ENCODE measurements at regions not wholly inside any gene's neighbourhood (a gene's known extent, or its start where the extent isn't known, plus 50 kb on each side); places are given as distances from the start of the nearest gene placed in this dataset.

- no peak for TF ChIP-seq EZH2 (IDR thresholded peaks at IDR 0.05; ENCODE audit: borderline replicate concordance, low read length)
- TF ChIP-seq, protein P1, sequence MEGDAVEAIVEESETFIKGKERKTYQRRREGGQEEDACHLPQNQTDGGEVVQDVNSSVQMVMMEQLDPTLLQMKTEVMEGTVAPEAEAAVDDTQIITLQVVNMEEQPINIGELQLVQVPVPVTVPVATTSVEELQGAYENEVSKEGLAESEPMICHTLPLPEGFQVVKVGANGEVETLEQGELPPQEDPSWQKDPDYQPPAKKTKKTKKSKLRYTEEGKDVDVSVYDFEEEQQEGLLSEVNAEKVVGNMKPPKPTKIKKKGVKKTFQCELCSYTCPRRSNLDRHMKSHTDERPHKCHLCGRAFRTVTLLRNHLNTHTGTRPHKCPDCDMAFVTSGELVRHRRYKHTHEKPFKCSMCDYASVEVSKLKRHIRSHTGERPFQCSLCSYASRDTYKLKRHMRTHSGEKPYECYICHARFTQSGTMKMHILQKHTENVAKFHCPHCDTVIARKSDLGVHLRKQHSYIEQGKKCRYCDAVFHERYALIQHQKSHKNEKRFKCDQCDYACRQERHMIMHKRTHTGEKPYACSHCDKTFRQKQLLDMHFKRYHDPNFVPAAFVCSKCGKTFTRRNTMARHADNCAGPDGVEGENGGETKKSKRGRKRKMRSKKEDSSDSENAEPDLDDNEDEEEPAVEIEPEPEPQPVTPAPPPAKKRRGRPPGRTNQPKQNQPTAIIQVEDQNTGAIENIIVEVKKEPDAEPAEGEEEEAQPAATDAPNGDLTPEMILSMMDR (IDR thresholded peaks at IDR 0.05; ENCODE audit: low read length), result no peak
- H3K4me2 ChIP-seq (ENCODE audit: low read length), result no peak overlapping the region
Observed at GRCh38 chr12:114949058-114949820, 265.3 kb upstream of the TBX3 start.

GRCh38 chr12:114945351-114945750 is 261.4 kb upstream of the TBX3 start:
- no peaks in the 10 kb centered on the region for H3K9me2 ChIP-seq (ENCODE audit: low read depth, low read length)

More at GRCh38 chr12:114949058-114949820, 265.3 kb upstream of the TBX3 start:
- no peak overlapping the region for H3K9ac ChIP-seq (ENCODE audit: low read length)
- no peaks in the 10 kb centered on the region for H3K79me2 ChIP-seq (ENCODE audit: insufficient read depth, low read length)
- H3K36me3 ChIP-seq (ENCODE audit: insufficient read depth, low read length), result no peaks in the 10 kb centered on the region
- no peaks in the 10 kb centered on the region for H3K9me2 ChIP-seq (ENCODE audit: low read depth, low read length)
- no peak overlapping the region for H3K4me3 ChIP-seq (ENCODE audit: low read depth, low read length, poor library complexity, severe bottlenecking)
- no peak overlapping the region for H2AFZ ChIP-seq (ENCODE audit: low read length)
- H3F3A ChIP-seq (ENCODE audit: insufficient read depth, low read length), result no peaks in the 10 kb centered on the region
- no peaks in the 10 kb centered on the region for H3K27me3 ChIP-seq (ENCODE audit: insufficient read depth, low read length)
- no peaks in the 10 kb centered on the region for H4K20me1 ChIP-seq (ENCODE audit: insufficient read depth, low read length)
- no peaks in the 10 kb centered on the region for H3K9me3 ChIP-seq (ENCODE audit: low read length)
- H3K4me1 ChIP-seq (ENCODE audit: insufficient read depth, low read length, severe bottlenecking), result no peaks in the 10 kb centered on the region
- H3K27ac ChIP-seq (ENCODE audit: low read depth, low read length, poor library complexity, severe bottlenecking), result no peak overlapping the region

GRCh38 chr12:114944736-114945135 is 260.8 kb upstream of the TBX3 start:
- TF ChIP-seq EZH2 (IDR thresholded peaks at IDR 0.05; ENCODE audit: borderline replicate concordance, low read length), result no peak
- TF ChIP-seq, protein P1 (IDR thresholded peaks at IDR 0.05; ENCODE audit: low read length), result no peak

More at GRCh38 chr12:114945351-114945750, 261.4 kb upstream of the TBX3 start:
- Histone ChIP-seq H3K27me3 (ENCODE audit: insufficient read depth, low read length) (no peaks in the 10 kb centered on the region), H3K79me2 (ENCODE audit: insufficient read depth, low read length) (no peaks in the 10 kb centered on the region), H2AFZ (ENCODE audit: low read length) (no peak overlapping the region), H3K9ac (ENCODE audit: low read length) (no peak overlapping the region), H4K20me1 (ENCODE audit: insufficient read depth, low read length) (no peaks in the 10 kb centered on the region), H3K36me3 (ENCODE audit: insufficient read depth, low read length) (no peaks in the 10 kb centered on the region), H3K4me2 (ENCODE audit: low read length) (no peak overlapping the region), H3F3A (ENCODE audit: insufficient read depth, low read length) (no peaks in the 10 kb centered on the region), H3K27ac (ENCODE audit: low read depth, low read length, poor library complexity, severe bottlenecking) (no peak overlapping the region), H3K9me3 (ENCODE audit: low read length) (no peaks in the 10 kb centered on the region), H3K4me1 (ENCODE audit: insufficient read depth, low read length, severe bottlenecking) (no peaks in the 10 kb centered on the region), H3K4me3 (ENCODE audit: low read depth, low read length, poor library complexity, severe bottlenecking) (no peak overlapping the region)
- no peak for TF ChIP-seq EZH2 (IDR thresholded peaks at IDR 0.05; ENCODE audit: borderline replicate concordance, low read length)
- TF ChIP-seq, protein P1 (IDR thresholded peaks at IDR 0.05; ENCODE audit: low read length), result no peak

More at GRCh38 chr12:114944736-114945135, 260.8 kb upstream of the TBX3 start:
- Histone ChIP-seq H3K27me3 (ENCODE audit: insufficient read depth, low read length) (no peaks in the 10 kb centered on the region), H3K4me3 (ENCODE audit: low read depth, low read length, poor library complexity, severe bottlenecking) (no peak overlapping the region), H3K4me2 (ENCODE audit: low read length) (no peak overlapping the region), H2AFZ (ENCODE audit: low read length) (no peak overlapping the region), H4K20me1 (ENCODE audit: insufficient read depth, low read length) (no peaks in the 10 kb centered on the region), H3F3A (ENCODE audit: insufficient read depth, low read length) (no peaks in the 10 kb centered on the region), H3K9me3 (ENCODE audit: low read length) (no peaks in the 10 kb centered on the region), H3K79me2 (ENCODE audit: insufficient read depth, low read length) (no peaks in the 10 kb centered on the region), H3K9me2 (ENCODE audit: low read depth, low read length) (no peaks in the 10 kb centered on the region), H3K4me1 (ENCODE audit: insufficient read depth, low read length, severe bottlenecking) (no peaks in the 10 kb centered on the region), H3K36me3 (ENCODE audit: insufficient read depth, low read length) (no peaks in the 10 kb centered on the region), H3K27ac (ENCODE audit: low read depth, low read length, poor library complexity, severe bottlenecking) (no peak overlapping the region), H3K9ac (ENCODE audit: low read length) (no peak overlapping the region)

Data from OCI-LY1 (cell line).